PC-3 (cell line): ENCODE measurements at regions not wholly inside any gene's neighbourhood (a gene's known extent, or its start where the extent isn't known, plus 50 kb on each side); places are given as distances from the start of the nearest gene placed in this dataset.

ENCODE experiments used
- ATAC-seq: fragments of 200-7000 bp; cut with Tn5 transposase; 2 replicates; pipeline ENCODE4 v1.9.1; 2020; ENCODE audit warnings: mild to moderate bottlenecking, moderate library complexity
- BruUV-seq: library from RNA; stranded (reverse); fragments of 400-500 nt; replicated peaks from 2 replicates; lab custom pipeline; 2021; lab: Mats Ljungman, UMichigan
- CTCF ChIA-PET: fragments of 300-600 bp; sonication (Branson Sonifier 250); formaldehyde crosslinking; loops from one replicate; lab custom pipeline; 2022; ENCODE audit warnings: antibody characterized with exemption; lab: Charles Lee
- POLR2A ChIA-PET: fragments of 300-600 bp; sonication (Branson Sonifier 250); formaldehyde crosslinking; loops from one replicate; lab custom pipeline; 2022; ENCODE audit warnings: antibody characterized with exemption; ENCODE audit not compliant: unreplicated experiment; lab: Charles Lee
- DNase-seq: peaks from one replicate; pipeline ENCODE4 v3.0.0-alpha.2; 2015
- H2AFZ ChIP-seq: fragments of 300-600 bp; sonication (generic); 2 replicates; pipeline ENCODE4 v1.6.0; 2016; ENCODE audit warnings: antibody characterized with exemption, low read length
- H3F3A ChIP-seq: fragments of 300-600 bp; sonication (generic); one replicate; pipeline ENCODE4 v1.6.0; 2017; ENCODE audit warnings: antibody characterized with exemption, low read length, control low read depth, mild to moderate bottlenecking; ENCODE audit not compliant: unreplicated experiment
- H3K27ac ChIP-seq: fragments of 300-600 bp; sonication (generic); 2 replicates; pipeline ENCODE4 v1.5.1; 2016; ENCODE audit warnings: mild to moderate bottlenecking, low read length
- H3K27me3 ChIP-seq: fragments of 300-600 bp; sonication (generic); 2 replicates; pipeline ENCODE4 v1.6.1; 2016; ENCODE audit warnings: low read length, mixed read lengths
- H3K36me3 ChIP-seq: fragments of 300-600 bp; sonication (generic); 2 replicates; pipeline ENCODE4 v1.6.1; 2016; ENCODE audit warnings: low read depth, mixed run types, low read length, mixed read lengths
- H3K4me1 ChIP-seq: fragments of 300-600 bp; sonication (generic); 2 replicates; pipeline ENCODE4 v1.5.1; 2016; ENCODE audit warnings: low read length; ENCODE audit not compliant: insufficient read depth
- H3K4me2 ChIP-seq: fragments of 300-600 bp; sonication (generic); 2 replicates; pipeline ENCODE4 v1.6.0; 2016; ENCODE audit warnings: low read length
- H3K4me3 ChIP-seq: fragments of 300-600 bp; sonication (generic); 2 replicates; pipeline ENCODE4 v1.5.1; 2016; ENCODE audit warnings: mild to moderate bottlenecking, low read length, mixed read lengths
- H3K79me2 ChIP-seq: fragments of 300-600 bp; sonication (generic); 2 replicates; pipeline ENCODE4 v1.6.1; 2017; ENCODE audit warnings: low read length, mixed read lengths
- H3K9ac ChIP-seq: fragments of 300-600 bp; sonication (generic); 2 replicates; pipeline ENCODE4 v1.6.0; 2016; ENCODE audit warnings: mild to moderate bottlenecking, low read length
- H3K9me2 ChIP-seq: fragments of 300-600 bp; sonication (generic); replicated peaks from 2 replicates; pipeline ENCODE4 v1.6.1; 2016; ENCODE audit warnings: mixed run types, low read length, mixed read lengths
- H3K9me3 ChIP-seq: fragments of 300-600 bp; sonication (generic); 2 replicates; pipeline ENCODE4 v1.6.1; 2016; ENCODE audit warnings: low read length, mixed read lengths
- H4K20me1 ChIP-seq: fragments of 300-600 bp; sonication (generic); 2 replicates; pipeline ENCODE4 v1.6.1; 2016; ENCODE audit warnings: low read length, mixed read lengths
- CTCF ChIP-seq: fragments of 300-600 bp; sonication (generic); conservative IDR thresholded peaks from 2 replicates; pipeline ENCODE4 v1.5.1; 2017; ENCODE audit warnings: antibody characterized with exemption, low read depth, mild to moderate bottlenecking, low read length
- EZH2 ChIP-seq: fragments of 300-600 bp; sonication (generic); IDR thresholded peaks from one replicate; pipeline ENCODE4 v1.6.1; 2017; ENCODE audit warnings: antibody characterized with exemption, mild to moderate bottlenecking, low read length; ENCODE audit not compliant: unreplicated experiment
- EZH2phosphoT487 ChIP-seq: fragments of 300-600 bp; sonication (generic); IDR thresholded peaks from 2 replicates; pipeline ENCODE4 v1.6.1; 2018; ENCODE audit warnings: mild to moderate bottlenecking, antibody characterized with exemption, low read length, borderline replicate concordance
- intact Hi-C: fragments of 100-400 bp; cut with micrococcal nuclease; formaldehyde crosslinking; loops from 2 replicates; pipeline ENCODE4 v1.9.0; 2023

- H3K4me1 ChIP-seq: no peaks in the 10 kb centered on the region
- no TSS peak for BruUV-seq
- H3K79me2 ChIP-seq: no peaks in the 10 kb centered on the region
- intact Hi-C loops: no loop called here
- ATAC-seq (no peak), DNase-seq (no peak)
- no peaks in the 10 kb centered on the region for H3K9me2 ChIP-seq
- ChIA-PET CTCF (no interaction called here), POLR2A (no interaction called here)
- H3K9ac ChIP-seq: no peak overlapping the region
- H3K9me3 ChIP-seq: no peaks in the 10 kb centered on the region
- H2AFZ ChIP-seq: no peak overlapping the region
- H3F3A ChIP-seq: no peaks in the 10 kb centered on the region
- H4K20me1 ChIP-seq: no peaks in the 10 kb centered on the region
- no peaks in the 10 kb centered on the region for H3K36me3 ChIP-seq
- H3K4me2 ChIP-seq: no peak overlapping the region
- TF ChIP-seq EZH2phosphoT487: no peak
- no peak for TF ChIP-seq CTCF
- no peak for TF ChIP-seq EZH2
- peaks cover 36% of the 10 kb centered on the region for H3K27me3 ChIP-seq
- H3K4me3 ChIP-seq: no peak overlapping the region
- no peak overlapping the region for H3K27ac ChIP-seq
Observed at GRCh38 chr15:72927451-72927850, 124.8 kb upstream of the NEO1 start.

- intact Hi-C loops: no loop called here
- DNase-seq: no peak
- no peaks in the 10 kb centered on the region for H3K36me3 ChIP-seq
- peaks cover 27% of the 10 kb centered on the region for H3K27me3 ChIP-seq
- H3K4me2 ChIP-seq: no peak overlapping the region
- ChIA-PET POLR2A (no interaction called here), CTCF (no interaction called here)
- H4K20me1 ChIP-seq: no peaks in the 10 kb centered on the region
- no peaks in the 10 kb centered on the region for H3K9me3 ChIP-seq
- BruUV-seq: no TSS peak
- no peak overlapping the region for H2AFZ ChIP-seq
- no peak for ATAC-seq
- no peaks in the 10 kb centered on the region for H3F3A ChIP-seq
- H3K9me2 ChIP-seq: no peaks in the 10 kb centered on the region
- H3K4me1 ChIP-seq: no peaks in the 10 kb centered on the region
- TF ChIP-seq CTCF (no peak), EZH2phosphoT487 (no peak), EZH2 (no peak)
- H3K9ac ChIP-seq: no peak overlapping the region
- no peak overlapping the region for H3K4me3 ChIP-seq
- H3K27ac ChIP-seq: no peak overlapping the region
- H3K79me2 ChIP-seq: no peaks in the 10 kb centered on the region
Observed at GRCh38 chr15:72925661-72926060, 126.6 kb upstream of the NEO1 start.

- H4K20me1 ChIP-seq: no peaks in the 10 kb centered on the region
- H3K36me3 ChIP-seq: no peaks in the 10 kb centered on the region
- BruUV-seq: no TSS peak
- H3K9me2 ChIP-seq: no peaks in the 10 kb centered on the region
- H2AFZ ChIP-seq: no peak overlapping the region
- no peaks in the 10 kb centered on the region for H3K79me2 ChIP-seq
- no peaks in the 10 kb centered on the region for H3F3A ChIP-seq
- no peak overlapping the region for H3K4me3 ChIP-seq
- CTCF ChIA-PET: no interaction called here
- H3K4me1 ChIP-seq: no peaks in the 10 kb centered on the region
- POLR2A ChIA-PET: no interaction called here
- H3K27me3 ChIP-seq: peaks cover 16% of the 10 kb centered on the region
- TF ChIP-seq EZH2: no peak
- no peak for TF ChIP-seq CTCF
- no peak for TF ChIP-seq EZH2phosphoT487
- H3K4me2 ChIP-seq: no peak overlapping the region
- intact Hi-C loops: no loop called here
- no peaks in the 10 kb centered on the region for H3K9me3 ChIP-seq
- DNase-seq: no peak
- H3K27ac ChIP-seq: no peak overlapping the region
- no peak for ATAC-seq
- no peak overlapping the region for H3K9ac ChIP-seq
Observed at GRCh38 chr15:72923289-72923688, 129.0 kb upstream of the NEO1 start.
